ENCODE measurements at regions not wholly inside any gene's neighbourhood (a gene's known extent, or its start where the extent isn't known, plus 50 kb on each side); places are given as distances from the start of the nearest gene placed in this dataset.

DNA sequence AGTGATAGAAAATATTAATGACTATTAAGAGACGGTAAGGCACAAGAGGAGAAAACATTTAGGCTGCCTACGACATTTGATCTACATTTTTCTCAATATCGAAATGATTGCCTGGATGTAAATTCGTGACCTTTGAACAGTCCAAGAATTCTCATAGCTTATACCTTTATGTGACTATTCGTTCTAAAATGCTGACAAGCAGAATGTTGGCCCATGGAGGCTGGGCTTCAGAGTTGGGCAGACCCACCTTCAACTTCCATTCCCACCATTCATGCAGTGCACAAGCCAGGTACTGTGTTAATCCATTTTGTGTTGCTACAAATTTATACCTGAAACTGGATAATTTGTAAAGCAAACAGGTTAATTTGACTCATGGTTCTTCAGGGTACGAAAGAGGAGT is 441.4 kb upstream of the COBL start:
- no peak overlapping the region for H3K27ac Mint-ChIP-seq
- H3K9me3 Mint-ChIP-seq = peaks cover 9% of the 10 kb centered on the region
- no peak overlapping the region for H3K4me3 Mint-ChIP-seq
- H3K36me3 Mint-ChIP-seq (ENCODE audit: low read depth) = no peaks in the 10 kb centered on the region
- TF ChIP-seq, protein P1, sequence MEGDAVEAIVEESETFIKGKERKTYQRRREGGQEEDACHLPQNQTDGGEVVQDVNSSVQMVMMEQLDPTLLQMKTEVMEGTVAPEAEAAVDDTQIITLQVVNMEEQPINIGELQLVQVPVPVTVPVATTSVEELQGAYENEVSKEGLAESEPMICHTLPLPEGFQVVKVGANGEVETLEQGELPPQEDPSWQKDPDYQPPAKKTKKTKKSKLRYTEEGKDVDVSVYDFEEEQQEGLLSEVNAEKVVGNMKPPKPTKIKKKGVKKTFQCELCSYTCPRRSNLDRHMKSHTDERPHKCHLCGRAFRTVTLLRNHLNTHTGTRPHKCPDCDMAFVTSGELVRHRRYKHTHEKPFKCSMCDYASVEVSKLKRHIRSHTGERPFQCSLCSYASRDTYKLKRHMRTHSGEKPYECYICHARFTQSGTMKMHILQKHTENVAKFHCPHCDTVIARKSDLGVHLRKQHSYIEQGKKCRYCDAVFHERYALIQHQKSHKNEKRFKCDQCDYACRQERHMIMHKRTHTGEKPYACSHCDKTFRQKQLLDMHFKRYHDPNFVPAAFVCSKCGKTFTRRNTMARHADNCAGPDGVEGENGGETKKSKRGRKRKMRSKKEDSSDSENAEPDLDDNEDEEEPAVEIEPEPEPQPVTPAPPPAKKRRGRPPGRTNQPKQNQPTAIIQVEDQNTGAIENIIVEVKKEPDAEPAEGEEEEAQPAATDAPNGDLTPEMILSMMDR (IDR thresholded peaks at IDR 0.05) = no peak
- no peaks in the 10 kb centered on the region for H3K4me1 Mint-ChIP-seq
- H3K27me3 Mint-ChIP-seq = no peaks in the 10 kb centered on the region
- no peak for DNase-seq
- intact Hi-C loops (cut with micrococcal nuclease) = no loop called here
- CTCF ChIA-PET = no interaction called here
- ATAC-seq (ENCODE audit: low read depth) = no peak
- POLR2A ChIA-PET = no interaction called here

DNA sequence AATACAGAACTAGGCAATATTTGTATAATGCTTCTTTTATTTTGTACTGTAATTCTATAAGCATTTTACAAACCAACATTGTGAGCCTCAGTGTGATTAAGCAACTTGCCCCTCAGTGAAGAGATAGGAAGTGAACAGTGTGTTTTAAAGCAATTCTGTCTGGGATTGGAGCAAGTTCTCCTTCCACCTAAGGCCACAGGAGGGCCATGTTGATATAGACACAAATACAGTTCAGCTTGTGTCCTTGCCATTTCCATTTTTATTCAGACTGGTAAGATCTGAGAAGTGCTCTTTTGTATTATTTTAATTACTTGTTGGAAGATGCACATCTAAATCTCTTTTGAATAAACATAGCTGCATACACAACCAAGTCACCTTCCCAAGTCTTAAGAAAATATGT is 416.3 kb upstream of the COBL start:
- H3K27me3 Mint-ChIP-seq = no peaks in the 10 kb centered on the region
- DNase-seq (no peak), ATAC-seq (ENCODE audit: low read depth) (no peak)
- CTCF ChIA-PET = no interaction called here
- no peak overlapping the region for H3K27ac Mint-ChIP-seq
- no peak overlapping the region for H3K4me3 Mint-ChIP-seq
- H3K36me3 Mint-ChIP-seq (ENCODE audit: low read depth) = no peaks in the 10 kb centered on the region
- no peaks in the 10 kb centered on the region for H3K4me1 Mint-ChIP-seq
- intact Hi-C loops (cut with micrococcal nuclease) = no loop called here
- TF ChIP-seq, protein P1 (IDR thresholded peaks at IDR 0.05) = no peak
- POLR2A ChIA-PET = no interaction called here
- peaks cover 14% of the 10 kb centered on the region for H3K9me3 Mint-ChIP-seq

DNA sequence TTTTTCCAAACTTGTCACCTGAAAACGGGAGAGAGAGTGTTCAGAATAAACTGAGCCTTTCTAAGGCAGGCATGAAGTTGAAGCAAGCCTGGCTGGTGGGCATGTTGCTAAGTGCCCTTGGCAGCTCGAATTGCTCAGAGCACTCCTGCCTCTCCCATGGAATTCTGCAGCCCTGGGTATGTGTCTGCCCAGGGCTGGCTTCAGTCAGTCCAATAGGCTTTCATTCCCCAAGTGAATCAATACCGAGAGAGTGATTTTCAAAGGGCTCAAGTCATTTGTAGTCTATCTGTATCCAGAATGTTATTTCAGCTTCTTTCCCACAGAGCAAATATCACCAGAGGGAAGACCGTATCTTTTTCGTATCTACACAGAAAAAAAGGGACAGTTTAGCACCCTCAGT is 415.5 kb upstream of the COBL start:
- intact Hi-C loops (cut with micrococcal nuclease) = no loop called here
- no peaks in the 10 kb centered on the region for H3K27me3 Mint-ChIP-seq
- POLR2A ChIA-PET = no interaction called here
- CTCF ChIA-PET = no interaction called here
- no peak overlapping the region for H3K27ac Mint-ChIP-seq
- no peak overlapping the region for H3K4me3 Mint-ChIP-seq
- H3K36me3 Mint-ChIP-seq (ENCODE audit: low read depth) = no peaks in the 10 kb centered on the region
- DNase-seq = no peak
- TF ChIP-seq, protein P1 (IDR thresholded peaks at IDR 0.05) = no peak
- H3K4me1 Mint-ChIP-seq = no peaks in the 10 kb centered on the region
- no peak for ATAC-seq (ENCODE audit: low read depth)
- H3K9me3 Mint-ChIP-seq = peaks cover 14% of the 10 kb centered on the region

DNA sequence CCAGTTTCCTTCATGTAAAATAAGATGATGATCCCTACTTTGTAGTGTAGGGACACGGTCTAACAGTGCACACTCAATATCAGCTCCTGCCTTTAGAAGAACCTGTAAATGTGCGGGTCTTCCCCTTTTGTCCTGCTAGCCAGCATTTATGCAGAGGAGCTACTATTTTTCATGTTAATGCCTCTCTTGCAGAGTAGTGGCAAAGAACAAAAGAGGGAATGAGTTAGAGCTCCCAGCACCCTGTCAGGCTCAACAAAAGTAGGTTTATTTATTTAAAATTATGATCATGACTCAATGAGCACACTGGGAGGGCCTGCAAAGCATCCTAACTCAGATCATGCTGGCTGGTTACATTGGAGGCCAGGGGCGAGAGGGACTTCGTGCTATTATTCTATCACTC is 414.5 kb upstream of the COBL start:
- POLR2A ChIA-PET = no interaction called here
- CTCF ChIA-PET = no interaction called here
- H3K9me3 Mint-ChIP-seq = peaks cover 14% of the 10 kb centered on the region
- no peaks in the 10 kb centered on the region for H3K36me3 Mint-ChIP-seq (ENCODE audit: low read depth)
- H3K4me3 Mint-ChIP-seq = no peak overlapping the region
- H3K4me1 Mint-ChIP-seq = no peaks in the 10 kb centered on the region
- no peak overlapping the region for H3K27ac Mint-ChIP-seq
- TF ChIP-seq, protein P1 (IDR thresholded peaks at IDR 0.05) = no peak
- DNase-seq = no peak
- no peaks in the 10 kb centered on the region for H3K27me3 Mint-ChIP-seq
- ATAC-seq (ENCODE audit: low read depth) = no peak
- intact Hi-C loops (cut with micrococcal nuclease) = no loop called here

DNA sequence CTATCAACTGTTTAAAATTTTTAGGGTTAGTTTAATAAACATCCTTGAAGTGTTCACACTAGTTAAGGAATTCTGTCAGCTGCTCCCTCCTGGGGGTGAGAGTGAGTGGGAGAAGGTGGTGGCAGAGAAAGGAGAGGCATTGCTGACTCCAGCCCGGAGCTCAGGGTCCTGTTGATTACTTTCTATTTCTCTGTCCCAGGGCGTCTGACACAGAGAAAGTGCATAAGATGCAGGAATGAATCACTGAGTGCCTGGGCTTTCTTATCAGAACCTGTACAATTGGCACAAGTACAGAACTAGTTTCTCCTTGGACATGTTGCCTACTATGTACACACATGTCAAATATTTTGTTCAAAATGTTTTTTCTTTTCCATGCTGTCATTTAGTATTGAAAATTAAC is 410.8 kb upstream of the COBL start:
- ATAC-seq (ENCODE audit: low read depth) = no peak
- H3K27ac Mint-ChIP-seq = no peak overlapping the region
- TF ChIP-seq, protein P1 (IDR thresholded peaks at IDR 0.05) = no peak
- H3K4me3 Mint-ChIP-seq = no peak overlapping the region
- peaks cover 14% of the 10 kb centered on the region for H3K9me3 Mint-ChIP-seq
- no peak for DNase-seq
- intact Hi-C loops (cut with micrococcal nuclease) = no loop called here
- CTCF ChIA-PET = no interaction called here
- no peaks in the 10 kb centered on the region for H3K4me1 Mint-ChIP-seq
- POLR2A ChIA-PET = no interaction called here
- H3K36me3 Mint-ChIP-seq (ENCODE audit: low read depth) = no peaks in the 10 kb centered on the region
- H3K27me3 Mint-ChIP-seq = no peaks in the 10 kb centered on the region

All from activated B cell treated with CpG ODN at 0.5 μM for 24 hours (primary cell).